ENCODE measurements at regions not wholly inside any gene's neighbourhood (a gene's known extent, or its start where the extent isn't known, plus 50 kb on each side); places are given as distances from the start of the nearest gene placed in this dataset.
"Not testable (repeated sequence)": the region's sequence is repeated elsewhere in the genome, so short reads cannot be mapped to it uniquely, and the experiment has no call there.

- no peak for DNase-seq
- Histone ChIP-seq H3K27me3 (no peaks in the 10 kb centered on the region), H3K27ac (no peak overlapping the region), H3K4me1 (ENCODE audit: insufficient read depth) (no peaks in the 10 kb centered on the region), H3K4me3 (no peak overlapping the region), H3K36me3 (no peaks in the 10 kb centered on the region), H3K9me3 (no peaks in the 10 kb centered on the region)
- 36 to 54% (median 43%) methylated on average over 1 of the region's 1 CpG for WGBS, 3 donors
- intact Hi-C loops (cut with DNase I): no loop called here
- TF ChIP-seq POLR2A (IDR thresholded peaks at IDR 0.05): no peak
- TF ChIP-seq CTCF (IDR thresholded peaks at IDR 0.05): no peak
- TF ChIP-seq EP300 (IDR thresholded peaks at IDR 0.05): no peak
These were observed 247.3 kb upstream of the CNR1 start for GRCh38 chr6:88413459-88413858.

GRCh38 chr6:88408355-88408754 is 242.2 kb upstream of the CNR1 start:
- 68 to 90% (median 76%) methylated on average over 4 of the region's 4 CpGs for WGBS, 3 donors
- H3K27me3 ChIP-seq; H3K4me1 ChIP-seq (ENCODE audit: insufficient read depth); H3K36me3 ChIP-seq; H3K27ac ChIP-seq; H3K9me3 ChIP-seq; intact Hi-C loops (cut with DNase I); DNase-seq; H3K4me3 ChIP-seq: not testable (repeated sequence)

- H3K4me1 ChIP-seq (ENCODE audit: insufficient read depth); H3K9me3 ChIP-seq; H3K27me3 ChIP-seq; H3K27ac ChIP-seq; intact Hi-C loops (cut with DNase I); H3K4me3 ChIP-seq; DNase-seq; H3K36me3 ChIP-seq: not testable (repeated sequence)
- WGBS, 3 donors: 83 to 86% (median 84%) methylated on average over 19 of the region's 19 CpGs
These were observed 240.5 kb upstream of the CNR1 start for GRCh38 chr6:88406674-88407073.

- no peaks in the 10 kb centered on the region for H3K27me3 ChIP-seq
These were observed 237.3 kb upstream of the CNR1 start for GRCh38 chr6:88403486-88403885.

GRCh38 chr6:88402909-88403308 is 236.8 kb upstream of the CNR1 start:
- H3K4me3 ChIP-seq: no peak overlapping the region
- TF ChIP-seq CTCF (IDR thresholded peaks at IDR 0.05) (no peak), EP300 (IDR thresholded peaks at IDR 0.05) (no peak), POLR2A (IDR thresholded peaks at IDR 0.05) (no peak)
- H3K36me3 ChIP-seq: no peaks in the 10 kb centered on the region
- WGBS, 3 donors: 92 to 97% (median 94%) methylated on average over 3 of the region's 3 CpGs
- H3K9me3 ChIP-seq: no peaks in the 10 kb centered on the region
- H3K4me1 ChIP-seq (ENCODE audit: insufficient read depth): no peaks in the 10 kb centered on the region
- no peaks in the 10 kb centered on the region for H3K27me3 ChIP-seq
- no peak overlapping the region for H3K27ac ChIP-seq
- intact Hi-C loops (cut with DNase I): no loop called here
- DNase-seq: no peak

More at GRCh38 chr6:88403486-88403885, 237.3 kb upstream of the CNR1 start:
- TF ChIP-seq EP300 (IDR thresholded peaks at IDR 0.05) (no peak), CTCF (IDR thresholded peaks at IDR 0.05) (no peak), POLR2A (IDR thresholded peaks at IDR 0.05) (no peak)
- no peaks in the 10 kb centered on the region for H3K36me3 ChIP-seq
- H3K27ac ChIP-seq: no peak overlapping the region
- no peak for DNase-seq
- H3K4me1 ChIP-seq (ENCODE audit: insufficient read depth): no peaks in the 10 kb centered on the region
- H3K9me3 ChIP-seq: no peaks in the 10 kb centered on the region
- intact Hi-C loops (cut with DNase I): no loop called here
- whole genome bisulfite sequencing, 3 donors: 8 to 20% (median 17%) methylated on average over 1 of the region's 1 CpG
- H3K4me3 ChIP-seq: no peak overlapping the region

- H3K27me3 ChIP-seq; H3K36me3 ChIP-seq; H3K4me3 ChIP-seq; H3K27ac ChIP-seq; H3K4me1 ChIP-seq (ENCODE audit: insufficient read depth); H3K9me3 ChIP-seq; DNase-seq; intact Hi-C loops (cut with DNase I): not testable (repeated sequence)
- 75 to 88% (median 78%) methylated on average over 7 of the region's 7 CpGs for WGBS, 3 donors
These were observed 224.9 kb upstream of the CNR1 start for GRCh38 chr6:88390998-88391397.

Measured in ovary (tissue), 7 donors.